OCI-LY3 (cell line): ENCODE measurements at regions not wholly inside any gene's neighbourhood (a gene's known extent, or its start where the extent isn't known, plus 50 kb on each side); places are given as distances from the start of the nearest gene placed in this dataset.

ENCODE experiments used
- EZH2phosphoT487 ChIP-seq: fragments of 200-600 bp; shearing (Covaris generic); IDR thresholded peaks from 2 replicates; pipeline ENCODE4 v1.6.1; 2018; ENCODE audit warnings: antibody characterized with exemption, mixed run types, low read depth
- TF ChIP-seq, protein P1 (sequence below): fragments of 200-600, 300-600 bp; sonication (generic); IDR thresholded peaks from 2 replicates; pipeline ENCODE4 v1.5.1; 2014; ENCODE audit warnings: antibody characterized with exemption, low read length, low read depth

DNA sequence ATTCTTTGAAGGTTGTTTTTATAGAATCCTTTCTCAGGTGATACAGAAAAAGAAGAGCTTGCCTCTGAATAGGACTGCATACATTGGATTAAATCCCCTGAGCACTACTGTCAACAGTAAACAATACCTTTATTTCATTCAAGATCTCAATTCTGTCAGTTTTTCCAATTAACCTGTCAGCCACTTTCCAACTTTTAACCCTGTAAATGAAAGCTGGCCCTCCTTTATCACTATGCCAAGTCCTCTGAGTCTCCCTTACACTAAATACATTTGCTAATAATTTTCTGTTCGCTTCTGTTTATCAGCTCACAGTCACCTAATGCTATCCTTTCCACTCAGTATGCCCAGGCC is 213.7 kb upstream of the ARHGAP42 start:
- TF ChIP-seq, protein P1, sequence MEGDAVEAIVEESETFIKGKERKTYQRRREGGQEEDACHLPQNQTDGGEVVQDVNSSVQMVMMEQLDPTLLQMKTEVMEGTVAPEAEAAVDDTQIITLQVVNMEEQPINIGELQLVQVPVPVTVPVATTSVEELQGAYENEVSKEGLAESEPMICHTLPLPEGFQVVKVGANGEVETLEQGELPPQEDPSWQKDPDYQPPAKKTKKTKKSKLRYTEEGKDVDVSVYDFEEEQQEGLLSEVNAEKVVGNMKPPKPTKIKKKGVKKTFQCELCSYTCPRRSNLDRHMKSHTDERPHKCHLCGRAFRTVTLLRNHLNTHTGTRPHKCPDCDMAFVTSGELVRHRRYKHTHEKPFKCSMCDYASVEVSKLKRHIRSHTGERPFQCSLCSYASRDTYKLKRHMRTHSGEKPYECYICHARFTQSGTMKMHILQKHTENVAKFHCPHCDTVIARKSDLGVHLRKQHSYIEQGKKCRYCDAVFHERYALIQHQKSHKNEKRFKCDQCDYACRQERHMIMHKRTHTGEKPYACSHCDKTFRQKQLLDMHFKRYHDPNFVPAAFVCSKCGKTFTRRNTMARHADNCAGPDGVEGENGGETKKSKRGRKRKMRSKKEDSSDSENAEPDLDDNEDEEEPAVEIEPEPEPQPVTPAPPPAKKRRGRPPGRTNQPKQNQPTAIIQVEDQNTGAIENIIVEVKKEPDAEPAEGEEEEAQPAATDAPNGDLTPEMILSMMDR: no peak
- TF ChIP-seq EZH2phosphoT487: no peak
